ENCODE measurements at regions not wholly inside any gene's neighbourhood (a gene's known extent, or its start where the extent isn't known, plus 50 kb on each side); places are given as distances from the start of the nearest gene placed in this dataset.
A peak's percentile ranks its signal among the peaks of the same experiment; 100 is the strongest.

- DNase-seq (ENCODE audit: low read depth in 2 of 2): peak; percentile 32 to 56
These were observed 65.4 kb upstream of the ARAP3 start for GRCh38 chr5:141747152-141748141.

DNA sequence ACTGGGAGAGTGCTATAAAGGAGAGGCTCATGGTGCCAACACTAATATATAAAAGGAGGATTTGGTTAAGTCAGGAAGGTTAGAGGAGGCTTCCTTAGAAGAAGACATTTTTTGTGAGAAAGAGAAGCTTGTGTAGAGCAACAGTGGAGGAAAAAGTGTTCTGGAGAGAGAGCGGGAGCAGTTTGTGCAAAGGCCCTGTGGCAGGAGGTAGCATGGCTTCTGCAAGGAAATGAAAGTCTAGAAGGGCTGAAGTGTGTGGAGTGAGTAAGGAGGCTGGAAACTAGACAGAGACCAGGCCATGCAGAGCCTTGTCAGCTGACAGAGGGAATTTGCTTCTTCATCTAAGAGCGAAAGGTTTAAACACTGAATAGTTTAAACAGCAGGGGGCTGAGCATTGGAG, 64.4 kb upstream of the ARAP3 start:
- no peak for DNase-seq (ENCODE audit: low read depth in 2 of 2)

GRCh38 chr5:141745390-141745789, 63.4 kb upstream of the ARAP3 start:
- no peak for DNase-seq (ENCODE audit: low read depth in 2 of 2)

- no peak for DNase-seq (ENCODE audit: low read depth in 2 of 2)
These were observed 61.8 kb upstream of the ARAP3 start for GRCh38 chr5:141743866-141744272.

- peak; percentile 4 to 51 for DNase-seq (ENCODE audit: low read depth in 2 of 2)
These were observed 61.1 kb upstream of the ARAP3 start for GRCh38 chr5:141742866-141743851.

- no peak for DNase-seq (ENCODE audit: low read depth in 2 of 2)
These were observed 60.1 kb upstream of the ARAP3 start for GRCh38 chr5:141742144-141742543.

DNA sequence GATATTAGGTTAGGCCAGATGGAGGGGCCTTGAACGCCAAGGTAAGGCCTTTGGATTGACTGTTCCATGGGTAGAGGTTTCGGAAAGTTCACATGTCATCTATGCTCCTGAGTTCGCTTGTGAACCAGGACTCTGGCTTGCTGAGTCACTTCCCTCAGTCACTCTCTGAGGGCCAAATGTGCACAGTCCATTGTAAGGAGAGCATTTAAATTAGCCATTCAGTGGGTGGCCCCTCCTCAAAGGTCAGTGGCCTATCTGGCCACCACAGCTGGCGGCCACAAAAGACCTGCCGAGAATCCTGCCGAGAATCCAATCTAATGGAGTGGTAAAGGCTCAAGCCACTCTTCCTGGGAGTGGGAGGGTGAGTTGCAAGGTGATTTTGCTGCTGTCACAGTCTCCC, 58.9 kb upstream of the ARAP3 start:
- DNase-seq (ENCODE audit: low read depth in 2 of 2): no peak

GRCh38 chr5:141737535-141737934, 55.5 kb upstream of the ARAP3 start:
- no peak for DNase-seq (ENCODE audit: low read depth in 2 of 2)

- no peak for DNase-seq (ENCODE audit: low read depth in 2 of 2)
These were observed 53.8 kb upstream of the ARAP3 start for GRCh38 chr5:141735823-141736222.

GRCh38 chr5:141734501-141735229, 52.6 kb upstream of the ARAP3 start:
- DNase-seq (ENCODE audit: low read depth in 2 of 2): peak; percentile 47 to 64

DNA sequence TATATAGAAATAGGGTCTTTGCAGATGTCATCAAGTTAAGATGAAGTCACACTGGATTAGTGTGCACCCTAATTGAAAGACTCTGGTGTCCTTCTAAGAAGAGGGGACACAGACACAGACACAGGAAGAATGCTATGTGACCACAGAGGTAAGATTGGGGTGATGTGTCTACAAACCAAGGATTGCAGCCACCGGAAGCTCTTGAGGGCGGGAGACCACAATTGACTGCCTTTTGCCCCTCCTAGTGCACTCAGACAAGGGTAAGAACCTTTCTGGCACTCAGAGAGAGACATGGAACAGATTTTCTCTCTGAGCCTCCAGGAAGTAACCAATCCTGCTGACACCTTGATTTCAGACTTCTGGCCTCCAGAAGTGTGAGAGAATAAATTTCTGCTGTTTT, 51.2 kb upstream of the ARAP3 start:
- no peak for DNase-seq (ENCODE audit: low read depth in 2 of 2)

GRCh38 chr5:141732417-141732816, 50.4 kb upstream of the ARAP3 start:
- no peak for DNase-seq (ENCODE audit: low read depth in 2 of 2)

All from dermis microvascular lymphatic vessel endothelial cell (primary cell).